Panc1 (cell line): ENCODE measurements at regions not wholly inside any gene's neighbourhood (a gene's known extent, or its start where the extent isn't known, plus 50 kb on each side); places are given as distances from the start of the nearest gene placed in this dataset.

Experiments
- ATAC-seq: fragments of 200-7000 bp; cut with Tn5 transposase; 2 replicates; pipeline ENCODE4 v1.9.1; 2020; ENCODE audit warnings: mild to moderate bottlenecking, moderate library complexity
- BruUV-seq: library from RNA; stranded (reverse); fragments of 400-500 nt; replicated peaks from 2 replicates; lab custom pipeline; 2021; lab: Mats Ljungman, UMichigan
- CTCF ChIA-PET: fragments of 300-600 bp; sonication (Branson Sonifier 250); formaldehyde crosslinking; loops from one replicate; lab custom pipeline; 2022; ENCODE audit warnings: antibody characterized with exemption; lab: Charles Lee
- POLR2A ChIA-PET: fragments of 300-600 bp; sonication (Branson Sonifier 250); formaldehyde crosslinking; loops from one replicate; lab custom pipeline; 2022; ENCODE audit warnings: antibody characterized with exemption; lab: Charles Lee
- DNase-seq: peaks from one replicate; pipeline ENCODE4 v3.0.0-alpha.2; 2010; ENCODE audit warnings: low read depth, low spot score
- H3K27ac ChIP-seq: 2 replicates; pipeline ENCODE4 v1.5.1; 2011; ENCODE audit warnings: mild to moderate bottlenecking, low read length, inconsistent platforms
- H3K27me3 ChIP-seq: fragments of 200-500 bp; sonication (Bioruptor generic); 2 replicates; pipeline ENCODE4 v1.6.0; 2014; ENCODE audit warnings: low read length, inconsistent platforms; ENCODE audit not compliant: control insufficient read depth, insufficient read depth
- H3K36me3 ChIP-seq: fragments of 200-500 bp; sonication (Bioruptor generic); 2 replicates; pipeline ENCODE4 v1.5.1; 2014; ENCODE audit warnings: inconsistent platforms, mild to moderate bottlenecking, low read length, moderate library complexity; ENCODE audit not compliant: control insufficient read depth, insufficient read depth
- H3K4me1 ChIP-seq: 2 replicates; pipeline ENCODE4 v1.5.1; 2011; ENCODE audit warnings: inconsistent platforms, mild to moderate bottlenecking, low read length, moderate library complexity; ENCODE audit not compliant: control insufficient read depth, insufficient read depth
- H3K4me3 ChIP-seq, 2 experiments: 2 replicates each; pipeline ENCODE4 v1.5.1; 2011 to 2012; ENCODE audit warnings: low read depth in 2 of 2, low read length in 2 of 2, mild to moderate bottlenecking in 2 of 2, inconsistent platforms in 1 of 2, moderate library complexity in 1 of 2
- H3K9me3 ChIP-seq: fragments of 200-500 bp; sonication (Bioruptor generic); 2 replicates; pipeline ENCODE4 v1.5.1; 2014; ENCODE audit warnings: low read depth, mild to moderate bottlenecking, inconsistent platforms, low read length, moderate library complexity; ENCODE audit not compliant: control insufficient read depth, insufficient read depth
- POLR2AphosphoS5 ChIP-seq: IDR thresholded peaks from 2 replicates; pipeline ENCODE4 v1.6.1; 2012; ENCODE audit warnings: mild to moderate bottlenecking, low read depth, low read length, moderate library complexity
- SIN3A ChIP-seq: IDR thresholded peaks from 2 replicates; pipeline ENCODE4 v1.6.1; 2012; ENCODE audit warnings: low read depth, mild to moderate bottlenecking, low read length, moderate library complexity, borderline replicate concordance; ENCODE audit not compliant: insufficient read depth
- TCF7L2 ChIP-seq: IDR thresholded peaks from 2 replicates; pipeline ENCODE4 v1.6.1; 2011; ENCODE audit warnings: mild to moderate bottlenecking, low read depth, low read length, inconsistent platforms
- in situ Hi-C: cut with HindIII; loops from 2 replicates; pipeline ENCODE4 v1.10.0; 2016; ENCODE audit warnings: low sequenced_read_pairs, low pct_unique_long_range_greater_than_20kb
- intact Hi-C: fragments of 100-400 bp; cut with micrococcal nuclease; formaldehyde crosslinking; loops from one replicate; pipeline ENCODE4 v1.10.0; 2022; ENCODE audit not compliant: unreplicated experiment
- TF ChIP-seq, protein P1 (sequence below): fragments of 450-650 bp; IDR thresholded peaks from 2 replicates; pipeline ENCODE4 v1.5.1; 2017; ENCODE audit warnings: mild to moderate bottlenecking
- TF ChIP-seq, protein P2 (sequence below), 2 experiments: IDR thresholded peaks; 2 replicates each; pipeline ENCODE4 v1.6.1; 2011 to 2012; ENCODE audit warnings: low read depth in 2 of 2, control low read depth in 1 of 2, low read length in 1 of 2, mild to moderate bottlenecking in 1 of 2, moderate library complexity in 1 of 2; ENCODE audit not compliant: insufficient read depth in 1 of 2

DNA sequence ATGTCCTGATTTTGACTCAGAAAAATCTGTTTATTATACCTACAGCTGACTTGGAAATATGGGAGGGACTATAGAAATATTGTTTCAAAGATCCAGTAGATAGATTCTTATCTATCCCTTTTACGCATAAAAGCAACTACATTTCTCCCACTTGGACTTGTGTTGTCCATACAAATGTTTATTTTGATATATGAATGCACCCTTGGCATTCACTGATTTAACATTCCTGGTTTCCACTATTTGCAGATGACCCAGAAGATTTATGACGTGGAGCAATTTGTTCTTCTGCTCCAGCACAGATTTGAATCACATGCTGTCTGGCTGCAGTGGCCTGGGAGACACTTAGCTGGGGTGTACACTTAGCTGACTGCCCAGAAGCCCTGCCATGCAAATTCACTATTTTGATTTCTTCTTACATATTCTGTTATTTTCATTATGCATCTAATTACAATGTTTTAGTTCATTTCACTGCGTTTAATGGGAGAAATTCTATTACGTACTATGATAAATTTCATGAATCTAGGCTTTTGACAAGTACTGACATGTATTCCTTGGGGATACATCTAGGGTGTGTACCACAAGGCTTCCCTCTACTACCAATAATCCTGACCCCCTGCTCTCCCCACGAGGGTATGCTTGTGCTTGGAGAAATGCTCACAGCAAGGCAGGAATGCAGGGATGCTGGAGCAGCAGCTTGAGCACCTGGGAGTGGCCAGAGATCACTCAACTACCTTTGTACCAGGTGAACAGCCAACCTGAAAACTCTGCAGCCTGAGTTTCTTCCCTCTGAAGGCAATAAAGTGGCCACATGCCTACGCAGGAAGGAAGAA, 223.6 kb upstream of the TBL1XR1 start:
- Histone ChIP-seq H3K9me3 (no peaks in the 10 kb centered on the region), H3K27ac (peak overlapping the region; percentile 75; the same call in 1 of the 2 replicates), H3K4me3 (no peak overlapping the region), H3K27me3 (no peaks in the 10 kb centered on the region), H3K4me1 (peaks cover 14% of the 10 kb centered on the region), H3K36me3 (no peaks in the 10 kb centered on the region)
- intact Hi-C loops (no loop called here), in situ Hi-C loops (no loop called here)
- TF ChIP-seq TCF7L2 (0 out of 2 replicates have a peak, but pooled peaks have one; percentile 34), SIN3A (no peak)
- TF ChIP-seq, protein P1, sequence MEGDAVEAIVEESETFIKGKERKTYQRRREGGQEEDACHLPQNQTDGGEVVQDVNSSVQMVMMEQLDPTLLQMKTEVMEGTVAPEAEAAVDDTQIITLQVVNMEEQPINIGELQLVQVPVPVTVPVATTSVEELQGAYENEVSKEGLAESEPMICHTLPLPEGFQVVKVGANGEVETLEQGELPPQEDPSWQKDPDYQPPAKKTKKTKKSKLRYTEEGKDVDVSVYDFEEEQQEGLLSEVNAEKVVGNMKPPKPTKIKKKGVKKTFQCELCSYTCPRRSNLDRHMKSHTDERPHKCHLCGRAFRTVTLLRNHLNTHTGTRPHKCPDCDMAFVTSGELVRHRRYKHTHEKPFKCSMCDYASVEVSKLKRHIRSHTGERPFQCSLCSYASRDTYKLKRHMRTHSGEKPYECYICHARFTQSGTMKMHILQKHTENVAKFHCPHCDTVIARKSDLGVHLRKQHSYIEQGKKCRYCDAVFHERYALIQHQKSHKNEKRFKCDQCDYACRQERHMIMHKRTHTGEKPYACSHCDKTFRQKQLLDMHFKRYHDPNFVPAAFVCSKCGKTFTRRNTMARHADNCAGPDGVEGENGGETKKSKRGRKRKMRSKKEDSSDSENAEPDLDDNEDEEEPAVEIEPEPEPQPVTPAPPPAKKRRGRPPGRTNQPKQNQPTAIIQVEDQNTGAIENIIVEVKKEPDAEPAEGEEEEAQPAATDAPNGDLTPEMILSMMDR, result no peak
- TF ChIP-seq, protein P2, sequence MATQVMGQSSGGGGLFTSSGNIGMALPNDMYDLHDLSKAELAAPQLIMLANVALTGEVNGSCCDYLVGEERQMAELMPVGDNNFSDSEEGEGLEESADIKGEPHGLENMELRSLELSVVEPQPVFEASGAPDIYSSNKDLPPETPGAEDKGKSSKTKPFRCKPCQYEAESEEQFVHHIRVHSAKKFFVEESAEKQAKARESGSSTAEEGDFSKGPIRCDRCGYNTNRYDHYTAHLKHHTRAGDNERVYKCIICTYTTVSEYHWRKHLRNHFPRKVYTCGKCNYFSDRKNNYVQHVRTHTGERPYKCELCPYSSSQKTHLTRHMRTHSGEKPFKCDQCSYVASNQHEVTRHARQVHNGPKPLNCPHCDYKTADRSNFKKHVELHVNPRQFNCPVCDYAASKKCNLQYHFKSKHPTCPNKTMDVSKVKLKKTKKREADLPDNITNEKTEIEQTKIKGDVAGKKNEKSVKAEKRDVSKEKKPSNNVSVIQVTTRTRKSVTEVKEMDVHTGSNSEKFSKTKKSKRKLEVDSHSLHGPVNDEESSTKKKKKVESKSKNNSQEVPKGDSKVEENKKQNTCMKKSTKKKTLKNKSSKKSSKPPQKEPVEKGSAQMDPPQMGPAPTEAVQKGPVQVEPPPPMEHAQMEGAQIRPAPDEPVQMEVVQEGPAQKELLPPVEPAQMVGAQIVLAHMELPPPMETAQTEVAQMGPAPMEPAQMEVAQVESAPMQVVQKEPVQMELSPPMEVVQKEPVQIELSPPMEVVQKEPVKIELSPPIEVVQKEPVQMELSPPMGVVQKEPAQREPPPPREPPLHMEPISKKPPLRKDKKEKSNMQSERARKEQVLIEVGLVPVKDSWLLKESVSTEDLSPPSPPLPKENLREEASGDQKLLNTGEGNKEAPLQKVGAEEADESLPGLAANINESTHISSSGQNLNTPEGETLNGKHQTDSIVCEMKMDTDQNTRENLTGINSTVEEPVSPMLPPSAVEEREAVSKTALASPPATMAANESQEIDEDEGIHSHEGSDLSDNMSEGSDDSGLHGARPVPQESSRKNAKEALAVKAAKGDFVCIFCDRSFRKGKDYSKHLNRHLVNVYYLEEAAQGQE (IDR thresholded peaks at IDR 0.05; ENCODE audit: insufficient read depth in 1 of 2, low read depth in 2 of 2, low read length in 1 of 2), result no peak
- no TSS peak for BruUV-seq
- ChIA-PET POLR2A (no interaction called here), CTCF (interaction anchor here (0.6 kb wide), 1 partner anchor 854 kb away, joined by 3 read pairs; no protein-coding TSS in a partner anchor)
- DNase-seq, result no peak
- 0 out of 2 replicates have a peak, but pooled peaks have one; percentile 56 for ATAC-seq

GRCh38 chr3:177421481-177421785, 224.2 kb upstream of the TBL1XR1 start:
- Histone ChIP-seq H3K36me3 (no peaks in the 10 kb centered on the region), H3K4me1 (peaks cover 14% of the 10 kb centered on the region), H3K27me3 (no peaks in the 10 kb centered on the region), H3K4me3 (no peak overlapping the region), H3K27ac (peak overlapping the region; percentile 65; the same call in 1 of the 2 replicates), H3K9me3 (no peaks in the 10 kb centered on the region)
- TF ChIP-seq POLR2AphosphoS5 (no peak), SIN3A (no peak), TCF7L2 (no peak)
- TF ChIP-seq, protein P2 (IDR thresholded peaks at IDR 0.05; ENCODE audit: insufficient read depth in 1 of 2, low read depth in 2 of 2, low read length in 1 of 2), result no peak
- TF ChIP-seq, protein P1, result no peak
- no TSS peak for BruUV-seq
- intact Hi-C loops, result no loop called here
- in situ Hi-C loops, result no loop called here
- ATAC-seq (no peak), DNase-seq (no peak)
- ChIA-PET POLR2A (no interaction called here), CTCF (no interaction called here)
